ENCODE measurements at regions not wholly inside any gene's neighbourhood (a gene's known extent, or its start where the extent isn't known, plus 50 kb on each side); places are given as distances from the start of the nearest gene placed in this dataset.
"Not testable (repeated sequence)": the region's sequence is repeated elsewhere in the genome, so short reads cannot be mapped to it uniquely, and the experiment has no call there.

DNA sequence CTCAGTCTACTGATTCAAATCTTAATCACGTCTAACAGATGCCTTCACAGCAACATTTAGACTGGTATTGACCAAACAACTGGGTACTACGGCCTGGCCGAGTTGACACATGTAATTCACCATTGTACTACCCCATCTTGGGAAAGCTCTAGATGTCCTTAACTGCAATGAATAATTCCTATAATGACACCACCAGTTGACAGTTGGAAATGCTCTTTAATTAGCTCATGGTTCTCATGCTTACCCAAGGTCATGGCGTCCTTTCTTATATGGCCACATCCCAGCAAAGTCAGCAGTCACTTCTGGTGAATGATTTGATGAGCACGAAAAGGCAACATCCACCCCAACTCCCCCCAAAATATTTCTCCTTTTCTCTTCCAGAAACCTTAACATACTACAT, 150.9 kb downstream of the MYLK4 start:
- H3K9me2 ChIP-seq (replicated peaks; ENCODE audit: low read length) = no peaks in the 10 kb centered on the region
- H3F3A ChIP-seq (ENCODE audit: low read length, unreplicated experiment) = no peaks in the 10 kb centered on the region
- H3K9ac ChIP-seq (ENCODE audit: low read length) = no peak overlapping the region
- intact Hi-C loops (cut with micrococcal nuclease) = no loop called here
- H4K20me1 ChIP-seq (ENCODE audit: low read length) = no peaks in the 10 kb centered on the region
- H2AFZ ChIP-seq (ENCODE audit: low read length) = no peak overlapping the region
- ChIA-PET CTCF (no interaction called here), POLR2A (ENCODE audit: unreplicated experiment) (interaction anchor here (0.7 kb wide), 1 partner anchor 762 kb away, joined by 3 read pairs; no protein-coding TSS in a partner anchor)
- no peak overlapping the region for H3K27ac ChIP-seq (ENCODE audit: low read length)
- BruUV-seq (replicated peaks) = no TSS peak
- H3K36me3 ChIP-seq (ENCODE audit: low read depth, low read length) = no peaks in the 10 kb centered on the region
- H3K4me3 ChIP-seq (ENCODE audit: low read length) = no peak overlapping the region
- DNase-seq (no peak), ATAC-seq (no peak)
- no peaks in the 10 kb centered on the region for H3K9me3 ChIP-seq (ENCODE audit: low read length)
- no peaks in the 10 kb centered on the region for H3K4me1 ChIP-seq (ENCODE audit: insufficient read depth, low read length)
- H3K4me2 ChIP-seq (ENCODE audit: low read length) = no peak overlapping the region
- no peaks in the 10 kb centered on the region for H3K79me2 ChIP-seq (ENCODE audit: low read length)
- no peaks in the 10 kb centered on the region for H3K27me3 ChIP-seq (ENCODE audit: low read length)
- TF ChIP-seq, protein P1, sequence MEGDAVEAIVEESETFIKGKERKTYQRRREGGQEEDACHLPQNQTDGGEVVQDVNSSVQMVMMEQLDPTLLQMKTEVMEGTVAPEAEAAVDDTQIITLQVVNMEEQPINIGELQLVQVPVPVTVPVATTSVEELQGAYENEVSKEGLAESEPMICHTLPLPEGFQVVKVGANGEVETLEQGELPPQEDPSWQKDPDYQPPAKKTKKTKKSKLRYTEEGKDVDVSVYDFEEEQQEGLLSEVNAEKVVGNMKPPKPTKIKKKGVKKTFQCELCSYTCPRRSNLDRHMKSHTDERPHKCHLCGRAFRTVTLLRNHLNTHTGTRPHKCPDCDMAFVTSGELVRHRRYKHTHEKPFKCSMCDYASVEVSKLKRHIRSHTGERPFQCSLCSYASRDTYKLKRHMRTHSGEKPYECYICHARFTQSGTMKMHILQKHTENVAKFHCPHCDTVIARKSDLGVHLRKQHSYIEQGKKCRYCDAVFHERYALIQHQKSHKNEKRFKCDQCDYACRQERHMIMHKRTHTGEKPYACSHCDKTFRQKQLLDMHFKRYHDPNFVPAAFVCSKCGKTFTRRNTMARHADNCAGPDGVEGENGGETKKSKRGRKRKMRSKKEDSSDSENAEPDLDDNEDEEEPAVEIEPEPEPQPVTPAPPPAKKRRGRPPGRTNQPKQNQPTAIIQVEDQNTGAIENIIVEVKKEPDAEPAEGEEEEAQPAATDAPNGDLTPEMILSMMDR (conservative IDR thresholded peaks at IDR 0.05; ENCODE audit: low read depth, low read length) = no peak
- no peak for TF ChIP-seq EZH2phosphoT487 (IDR thresholded peaks at IDR 0.05; ENCODE audit: borderline replicate concordance, low read length)
- TF ChIP-seq EZH2 (IDR thresholded peaks at IDR 0.05; ENCODE audit: low read length, unreplicated experiment) = no peak

DNA sequence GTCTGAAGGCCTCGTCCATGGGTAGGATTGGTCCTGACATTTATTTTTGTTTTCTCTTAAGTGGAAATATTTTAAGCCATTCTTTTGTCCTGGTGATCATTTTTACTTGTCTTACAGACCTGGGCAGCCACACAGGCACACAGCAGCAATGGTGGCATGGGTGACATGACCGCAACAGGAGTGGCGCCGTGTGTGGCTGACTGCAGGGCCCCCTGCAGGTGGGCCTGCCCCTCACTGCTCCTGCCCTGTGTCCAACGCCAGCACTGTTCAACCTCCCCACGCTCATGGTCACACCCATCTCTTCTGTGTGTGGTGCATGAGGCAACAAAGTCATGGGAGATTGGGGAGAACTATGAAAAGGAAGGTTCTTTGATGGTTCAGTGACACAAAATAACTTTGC, 151.9 kb downstream of the MYLK4 start:
- Histone ChIP-seq H3K4me1 (ENCODE audit: insufficient read depth, low read length) (no peaks in the 10 kb centered on the region), H3K9me2 (replicated peaks; ENCODE audit: low read length) (no peaks in the 10 kb centered on the region), H3K36me3 (ENCODE audit: low read depth, low read length) (no peaks in the 10 kb centered on the region), H3K9ac (ENCODE audit: low read length) (no peak overlapping the region), H3K4me2 (ENCODE audit: low read length) (no peak overlapping the region), H3K27ac (ENCODE audit: low read length) (no peak overlapping the region), H3K9me3 (ENCODE audit: low read length) (no peaks in the 10 kb centered on the region), H3K27me3 (ENCODE audit: low read length) (no peaks in the 10 kb centered on the region), H3K4me3 (ENCODE audit: low read length) (no peak overlapping the region), H2AFZ (ENCODE audit: low read length) (no peak overlapping the region), H4K20me1 (ENCODE audit: low read length) (no peaks in the 10 kb centered on the region), H3K79me2 (ENCODE audit: low read length) (no peaks in the 10 kb centered on the region), H3F3A (ENCODE audit: low read length, unreplicated experiment) (no peaks in the 10 kb centered on the region)
- TF ChIP-seq EZH2 (IDR thresholded peaks at IDR 0.05; ENCODE audit: low read length, unreplicated experiment) = no peak
- TF ChIP-seq, protein P1 (conservative IDR thresholded peaks at IDR 0.05; ENCODE audit: low read depth, low read length) = no peak
- no peak for TF ChIP-seq EZH2phosphoT487 (IDR thresholded peaks at IDR 0.05; ENCODE audit: borderline replicate concordance, low read length)
- no TSS peak for BruUV-seq (replicated peaks)
- DNase-seq (no peak), ATAC-seq (no peak)
- POLR2A ChIA-PET (ENCODE audit: unreplicated experiment) = no interaction called here
- CTCF ChIA-PET = no interaction called here
- intact Hi-C loops (cut with micrococcal nuclease) = no loop called here

DNA sequence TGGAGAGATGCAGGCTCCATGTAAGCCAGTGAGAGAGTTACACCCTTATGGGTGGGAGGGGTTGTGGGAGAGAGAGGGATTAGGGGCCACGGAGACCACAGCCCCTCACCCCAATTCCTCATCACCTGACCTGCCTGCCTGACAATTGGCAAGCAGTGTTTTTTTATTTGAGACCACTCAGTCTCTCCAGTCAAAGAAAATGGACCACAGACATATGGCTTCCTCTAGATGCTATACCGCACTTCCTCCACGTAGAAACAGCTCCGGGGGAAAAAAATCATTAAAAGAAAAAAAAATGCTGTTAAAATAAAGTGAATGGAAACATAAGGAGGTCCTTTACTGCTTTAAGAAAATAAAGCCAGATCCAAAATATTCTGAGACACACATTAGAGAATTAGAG, 152.7 kb downstream of the MYLK4 start:
- TF ChIP-seq EZH2 (IDR thresholded peaks at IDR 0.05; ENCODE audit: low read length, unreplicated experiment) = no peak
- TF ChIP-seq, protein P1 (conservative IDR thresholded peaks at IDR 0.05; ENCODE audit: low read depth, low read length) = no peak
- TF ChIP-seq EZH2phosphoT487 (IDR thresholded peaks at IDR 0.05; ENCODE audit: borderline replicate concordance, low read length) = no peak
- H3K27me3 ChIP-seq (ENCODE audit: low read length) = no peaks in the 10 kb centered on the region
- no peaks in the 10 kb centered on the region for H3K79me2 ChIP-seq (ENCODE audit: low read length)
- no peak overlapping the region for H2AFZ ChIP-seq (ENCODE audit: low read length)
- ChIA-PET CTCF (no interaction called here), POLR2A (ENCODE audit: unreplicated experiment) (no interaction called here)
- no peaks in the 10 kb centered on the region for H4K20me1 ChIP-seq (ENCODE audit: low read length)
- H3K4me2 ChIP-seq (ENCODE audit: low read length) = no peak overlapping the region
- H3K4me1 ChIP-seq (ENCODE audit: insufficient read depth, low read length) = no peaks in the 10 kb centered on the region
- no peak overlapping the region for H3K9ac ChIP-seq (ENCODE audit: low read length)
- H3K4me3 ChIP-seq (ENCODE audit: low read length) = no peak overlapping the region
- ATAC-seq (no peak), DNase-seq (no peak)
- no peaks in the 10 kb centered on the region for H3F3A ChIP-seq (ENCODE audit: low read length, unreplicated experiment)
- no peak overlapping the region for H3K27ac ChIP-seq (ENCODE audit: low read length)
- intact Hi-C loops (cut with micrococcal nuclease) = no loop called here
- H3K9me2 ChIP-seq (replicated peaks; ENCODE audit: low read length) = no peaks in the 10 kb centered on the region
- BruUV-seq (replicated peaks) = no TSS peak
- no peaks in the 10 kb centered on the region for H3K36me3 ChIP-seq (ENCODE audit: low read depth, low read length)
- H3K9me3 ChIP-seq (ENCODE audit: low read length) = no peaks in the 10 kb centered on the region

DNA sequence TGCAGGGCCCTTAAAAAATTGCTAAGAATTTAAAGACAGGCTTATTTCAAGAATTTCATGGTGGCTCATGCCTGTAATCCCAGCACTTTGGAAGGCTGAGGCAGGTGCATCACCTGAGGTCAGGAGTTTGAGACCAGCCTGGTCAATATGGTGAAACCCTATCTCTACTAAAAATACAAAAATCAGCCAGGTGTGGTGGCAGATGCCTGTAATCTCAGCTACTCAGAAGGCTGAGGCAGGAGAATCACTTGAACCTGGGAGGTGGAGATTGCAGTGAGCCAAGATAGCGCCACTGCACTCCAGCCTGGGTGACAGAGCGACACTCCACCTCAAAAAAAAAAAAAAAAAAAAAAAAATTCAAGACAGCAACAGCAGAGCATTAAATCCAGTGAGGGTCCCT, 153.3 kb downstream of the MYLK4 start:
- H4K20me1 ChIP-seq (ENCODE audit: low read length); ATAC-seq; DNase-seq; H3K79me2 ChIP-seq (ENCODE audit: low read length); H3K27me3 ChIP-seq (ENCODE audit: low read length); H3K27ac ChIP-seq (ENCODE audit: low read length); POLR2A ChIA-PET (ENCODE audit: unreplicated experiment); H3K4me2 ChIP-seq (ENCODE audit: low read length); H3K4me3 ChIP-seq (ENCODE audit: low read length); H3K9ac ChIP-seq (ENCODE audit: low read length); H3K9me2 ChIP-seq (replicated peaks; ENCODE audit: low read length); H3F3A ChIP-seq (ENCODE audit: low read length, unreplicated experiment); BruUV-seq (replicated peaks); CTCF ChIA-PET; intact Hi-C loops (cut with micrococcal nuclease); H3K36me3 ChIP-seq (ENCODE audit: low read depth, low read length); H3K4me1 ChIP-seq (ENCODE audit: insufficient read depth, low read length); H2AFZ ChIP-seq (ENCODE audit: low read length); H3K9me3 ChIP-seq (ENCODE audit: low read length): not testable (repeated sequence)

Data from PC-3 (cell line).